GM12874 (cell line): ENCODE measurements at regions not wholly inside any gene's neighbourhood (a gene's known extent, or its start where the extent isn't known, plus 50 kb on each side); places are given as distances from the start of the nearest gene placed in this dataset.

Experiments used
- TF ChIP-seq, protein P1 (sequence below): IDR thresholded peaks from 2 replicates; pipeline ENCODE4 v1.5.1; 2011; ENCODE audit warnings: low read depth, mild to moderate bottlenecking, control low read depth, low read length, moderate library complexity; ENCODE audit not compliant: insufficient read depth

DNA sequence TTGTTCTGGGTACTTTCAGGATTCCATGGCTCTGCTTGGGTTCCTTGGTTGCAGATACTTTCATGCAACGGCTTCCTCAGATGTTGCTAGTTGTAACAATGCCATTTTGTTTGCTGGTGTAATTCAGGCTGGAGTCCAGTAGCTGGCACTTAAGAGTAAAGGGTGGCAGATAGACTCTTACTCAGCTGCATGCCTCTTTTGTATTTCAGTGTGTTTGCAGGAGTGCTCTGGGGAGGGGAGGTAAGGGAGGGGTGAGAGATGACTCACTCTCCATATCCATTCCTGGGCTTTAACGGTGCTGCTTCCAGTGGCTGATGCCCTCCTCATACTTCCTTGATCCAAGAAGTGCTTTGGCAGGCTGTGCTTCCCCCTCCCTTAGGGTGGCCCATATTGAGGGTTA, 155.2 kb downstream of the ZNF330 start:
- TF ChIP-seq, protein P1, sequence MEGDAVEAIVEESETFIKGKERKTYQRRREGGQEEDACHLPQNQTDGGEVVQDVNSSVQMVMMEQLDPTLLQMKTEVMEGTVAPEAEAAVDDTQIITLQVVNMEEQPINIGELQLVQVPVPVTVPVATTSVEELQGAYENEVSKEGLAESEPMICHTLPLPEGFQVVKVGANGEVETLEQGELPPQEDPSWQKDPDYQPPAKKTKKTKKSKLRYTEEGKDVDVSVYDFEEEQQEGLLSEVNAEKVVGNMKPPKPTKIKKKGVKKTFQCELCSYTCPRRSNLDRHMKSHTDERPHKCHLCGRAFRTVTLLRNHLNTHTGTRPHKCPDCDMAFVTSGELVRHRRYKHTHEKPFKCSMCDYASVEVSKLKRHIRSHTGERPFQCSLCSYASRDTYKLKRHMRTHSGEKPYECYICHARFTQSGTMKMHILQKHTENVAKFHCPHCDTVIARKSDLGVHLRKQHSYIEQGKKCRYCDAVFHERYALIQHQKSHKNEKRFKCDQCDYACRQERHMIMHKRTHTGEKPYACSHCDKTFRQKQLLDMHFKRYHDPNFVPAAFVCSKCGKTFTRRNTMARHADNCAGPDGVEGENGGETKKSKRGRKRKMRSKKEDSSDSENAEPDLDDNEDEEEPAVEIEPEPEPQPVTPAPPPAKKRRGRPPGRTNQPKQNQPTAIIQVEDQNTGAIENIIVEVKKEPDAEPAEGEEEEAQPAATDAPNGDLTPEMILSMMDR: no peak

DNA sequence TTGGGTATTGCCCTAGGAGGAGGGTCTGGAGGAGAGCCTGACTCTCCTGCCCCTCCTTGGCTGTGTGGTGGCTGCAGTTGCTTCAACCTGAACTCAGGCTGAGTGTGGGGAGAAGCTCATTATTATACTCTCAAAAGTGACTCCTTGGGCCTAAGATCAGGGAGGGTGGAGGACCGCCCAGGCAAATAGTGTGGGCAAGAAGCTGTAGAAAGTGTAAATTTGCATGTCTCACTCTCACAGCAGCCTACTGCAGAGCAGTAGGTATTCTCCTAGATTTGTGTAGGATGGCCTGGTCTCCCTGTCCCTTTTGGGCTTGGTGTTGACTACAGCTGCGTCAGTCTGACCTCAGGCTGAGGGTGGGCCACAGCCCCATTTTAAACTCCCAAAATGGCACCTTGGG, 156.1 kb downstream of the ZNF330 start:
- TF ChIP-seq, protein P1: no peak

DNA sequence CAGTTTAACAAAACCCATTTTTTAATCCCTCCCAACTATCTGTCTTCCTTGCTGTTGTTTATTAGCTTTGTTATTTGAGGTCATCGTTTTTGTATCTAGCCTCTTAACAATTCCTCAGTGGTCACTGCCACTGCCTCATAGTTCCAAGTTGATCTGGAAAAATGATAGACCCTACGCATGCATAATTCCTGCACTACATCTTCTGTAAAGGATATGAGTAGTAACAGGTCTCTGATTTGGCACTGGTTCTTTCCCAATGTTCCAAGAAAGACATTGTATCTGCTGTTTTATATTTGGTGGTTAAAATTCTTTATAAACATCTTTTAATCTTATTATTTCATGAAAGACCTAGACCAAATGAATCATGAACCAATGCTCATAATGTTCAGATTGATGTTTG, 166.6 kb downstream of the ZNF330 start:
- TF ChIP-seq, protein P1: no peak

DNA sequence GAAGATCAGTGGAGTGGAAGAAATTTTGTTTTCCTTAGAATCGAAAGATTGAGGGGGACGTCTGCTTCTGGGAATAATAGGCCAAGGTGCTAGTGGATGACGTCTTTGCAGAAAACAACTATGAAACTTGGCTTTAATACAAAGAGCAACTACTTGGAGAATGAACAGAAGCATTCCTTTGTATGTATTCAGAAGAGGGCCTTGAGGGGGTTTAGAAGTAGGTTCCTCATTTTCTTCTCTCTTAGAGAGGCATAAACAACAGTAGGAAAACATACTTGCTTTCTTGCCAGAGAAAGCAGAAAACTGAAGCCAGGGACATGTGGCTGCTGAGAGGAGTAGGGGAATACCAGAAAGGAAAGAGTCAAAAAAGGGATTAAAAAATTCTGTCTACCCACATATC, 167.8 kb downstream of the ZNF330 start:
- TF ChIP-seq, protein P1: no peak

DNA sequence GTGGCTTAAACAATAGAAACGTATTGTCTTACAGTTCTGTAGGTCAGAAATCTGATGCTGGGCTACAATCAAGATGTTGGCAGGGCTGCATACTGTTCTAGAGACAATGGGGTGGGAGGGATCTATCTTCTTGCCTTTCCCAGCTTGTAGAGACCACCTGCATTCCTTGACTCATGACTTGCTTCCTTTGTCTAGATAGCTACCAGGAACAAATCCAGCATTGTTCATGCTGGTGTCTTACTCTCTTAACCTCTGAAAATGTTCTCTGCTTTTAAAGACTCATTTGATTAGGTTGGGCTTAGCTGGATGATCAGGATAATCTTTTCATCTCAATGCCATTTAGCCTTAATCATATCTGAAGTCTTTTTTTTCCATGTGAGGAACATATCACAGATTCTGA, 169.0 kb downstream of the ZNF330 start:
- TF ChIP-seq, protein P1: no peak

DNA sequence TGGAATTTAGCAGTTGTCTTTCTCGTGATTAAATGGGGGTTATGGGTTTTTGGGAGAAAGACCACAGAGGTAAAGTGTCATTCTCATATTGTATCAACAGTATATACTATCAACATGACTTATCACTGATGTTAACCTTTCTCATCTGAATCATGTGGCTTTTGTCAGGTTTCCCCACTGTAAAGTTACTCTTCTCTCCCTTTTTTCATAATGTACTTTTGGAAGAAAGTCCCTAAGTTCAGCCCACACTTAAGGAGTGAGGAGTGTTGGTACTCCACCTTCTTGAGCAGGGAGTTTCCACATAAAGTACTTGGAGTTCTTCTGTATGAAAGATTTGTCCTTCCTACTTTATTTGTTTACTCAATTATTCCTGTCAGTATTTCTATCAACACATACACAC, 169.9 kb downstream of the ZNF330 start:
- TF ChIP-seq, protein P1: no peak

DNA sequence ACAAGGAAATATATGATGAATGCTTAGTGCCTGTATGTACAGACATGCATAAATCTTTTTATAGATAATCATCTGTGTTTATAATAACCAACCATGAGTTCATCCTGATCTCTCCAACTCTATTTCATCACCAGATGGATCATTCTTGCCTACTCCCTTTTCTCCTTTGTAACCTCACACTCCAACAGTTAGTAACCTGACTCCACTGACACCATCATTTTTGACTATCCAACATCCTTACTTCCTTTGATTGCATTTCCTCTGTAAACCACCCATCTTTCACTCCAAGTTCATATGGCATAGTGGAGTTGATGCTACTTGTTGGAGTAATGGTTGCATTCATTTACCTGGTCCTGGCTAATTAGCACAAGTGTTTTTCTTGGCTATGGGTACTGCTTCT, 170.6 kb downstream of the ZNF330 start:
- TF ChIP-seq, protein P1: no peak

DNA sequence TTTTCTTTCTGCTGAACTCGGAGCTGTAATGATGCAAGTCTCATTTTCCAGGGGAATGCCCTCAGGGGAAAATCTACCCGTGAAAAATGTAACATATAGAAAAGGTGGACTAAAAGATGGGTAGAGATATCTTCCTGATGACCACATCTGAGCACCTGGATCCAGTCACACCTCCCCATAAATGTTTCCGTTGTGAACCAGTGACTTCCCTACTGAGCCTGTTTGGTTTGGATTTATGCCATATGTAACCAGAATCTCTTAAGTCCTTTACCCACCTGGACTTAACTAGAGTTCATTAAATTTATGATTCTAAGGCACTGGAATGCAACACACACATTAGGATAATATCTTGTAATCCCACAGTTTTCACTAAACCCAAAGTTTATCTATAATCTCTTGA, 171.1 kb downstream of the ZNF330 start:
- TF ChIP-seq, protein P1: no peak
